WTC11 (cell line): ENCODE measurements at regions not wholly inside any gene's neighbourhood (a gene's known extent, or its start where the extent isn't known, plus 50 kb on each side); places are given as distances from the start of the nearest gene placed in this dataset.

Source experiments
- ATAC-seq: fragments of 200-7000 bp; cut with Tn5 transposase; 2 replicates; pipeline ENCODE4 v1.10.0; 2021; ENCODE audit warnings: mild to moderate bottlenecking, moderate library complexity
- CTCF ChIA-PET: fragments of 300-600 bp; sonication (Branson Sonifier 250); formaldehyde crosslinking; loops from one replicate; lab custom pipeline; 2021; ENCODE audit warnings: antibody characterized with exemption; lab: Charles Lee
- POLR2A ChIA-PET: fragments of 350-600 bp; sonication (Branson Sonifier 250); formaldehyde crosslinking; loops from one replicate; lab custom pipeline; 2021; ENCODE audit warnings: antibody characterized with exemption; lab: Charles Lee
- DNase-seq: peaks from one replicate; pipeline ENCODE4 v3.0.0; 2021; ENCODE audit warnings: low spot score
- H3K27ac Mint-ChIP-seq: 2 replicates; pipeline ENCODE4 v1.8.0; 2021; ENCODE audit warnings: mixed read lengths
- H3K27me3 Mint-ChIP-seq: 2 replicates; pipeline ENCODE4 v1.8.0; 2021; ENCODE audit warnings: low read depth, mild to moderate bottlenecking, moderate library complexity, mixed read lengths
- H3K36me3 Mint-ChIP-seq: 2 replicates; pipeline ENCODE4 v1.8.0; 2021; ENCODE audit warnings: mixed read lengths
- H3K4me1 Mint-ChIP-seq: 2 replicates; pipeline ENCODE4 v1.8.0; 2022; ENCODE audit warnings: mixed read lengths
- H3K4me3 Mint-ChIP-seq: 2 replicates; pipeline ENCODE4 v1.8.0; 2021; ENCODE audit warnings: mild to moderate bottlenecking, moderate library complexity, mixed read lengths
- H3K9me3 Mint-ChIP-seq: 2 replicates; pipeline ENCODE4 v1.8.0; 2021; ENCODE audit warnings: mixed read lengths
- ATF6 ChIP-seq: sonication (generic); formaldehyde crosslinking; IDR thresholded peaks from 2 replicates; pipeline ENCODE4 v1.8.1; 2023; ENCODE audit warnings: mild to moderate bottlenecking, missing genetic modification reagents
- ELF4 ChIP-seq: sonication (generic); formaldehyde crosslinking; IDR thresholded peaks from 2 replicates; pipeline ENCODE4 v1.8.1; 2022; ENCODE audit warnings: low read depth, mild to moderate bottlenecking, moderate library complexity, missing genetic modification reagents
- GTF2I ChIP-seq: fragments of 250-450 bp; sonication (Bioruptor Pico); conservative IDR thresholded peaks from 2 replicates; pipeline ENCODE4 v1.4.0; 2021; ENCODE audit warnings: mild to moderate bottlenecking
- HMGXB4 ChIP-seq: sonication (generic); formaldehyde crosslinking; IDR thresholded peaks from 2 replicates; pipeline ENCODE4 v1.8.1; 2023; ENCODE audit warnings: mild to moderate bottlenecking, moderate library complexity, missing genetic modification reagents
- NFATC4 ChIP-seq: fragments of 250-450 bp; sonication (Bioruptor Pico); IDR thresholded peaks from 2 replicates; pipeline ENCODE4 v1.9.0; 2021; ENCODE audit warnings: mild to moderate bottlenecking
- PRDM15 ChIP-seq: sonication (generic); formaldehyde crosslinking; IDR thresholded peaks from 2 replicates; pipeline ENCODE4 v1.8.0; 2022; ENCODE audit warnings: missing genetic modification reagents
- STAT6 ChIP-seq: sonication (generic); formaldehyde crosslinking; conservative IDR thresholded peaks from 2 replicates; pipeline ENCODE4 v1.8.1; 2023; ENCODE audit warnings: mild to moderate bottlenecking, low read depth, missing genetic modification reagents, moderate library complexity
- TCF7 ChIP-seq: sonication (generic); formaldehyde crosslinking; IDR thresholded peaks from 2 replicates; pipeline ENCODE4 v1.8.0; 2022; ENCODE audit warnings: mild to moderate bottlenecking, low read depth, missing genetic modification reagents, moderate library complexity
- TP53 ChIP-seq: sonication (generic); formaldehyde crosslinking; IDR thresholded peaks from 2 replicates; pipeline ENCODE4 v1.8.1; 2023; ENCODE audit warnings: mild to moderate bottlenecking, missing genetic modification reagents
- ZNF425 ChIP-seq: fragments of 250-450 bp; sonication (Bioruptor Pico); conservative IDR thresholded peaks from 2 replicates; pipeline ENCODE4 v1.9.0; 2021; ENCODE audit warnings: mild to moderate bottlenecking
- ZNF512 ChIP-seq: sonication (generic); formaldehyde crosslinking; IDR thresholded peaks from 2 replicates; pipeline ENCODE4 v1.8.1; 2022; ENCODE audit warnings: missing genetic modification reagents, borderline replicate concordance

- CTCF ChIA-PET = no interaction called here
- Mint-ChIP-seq H3K27me3 (no peaks in the 10 kb centered on the region; the same call in 1 of the 2 replicates), H3K4me1 (no peaks in the 10 kb centered on the region), H3K4me3 (no peak overlapping the region), H3K36me3 (no peaks in the 10 kb centered on the region), H3K9me3 (peaks cover 44% of the 10 kb centered on the region), H3K27ac (no peak overlapping the region)
- no peak for TF ChIP-seq STAT6 (CRISPR knock-in tag)
- TF ChIP-seq NFATC4 (CRISPR knock-in tag) = no peak
- TF ChIP-seq TCF7 (CRISPR knock-in tag) = no peak
- no peak for TF ChIP-seq ZNF512 (CRISPR knock-in tag)
- TF ChIP-seq ZNF425 (CRISPR knock-in tag) = no peak
- no peak for TF ChIP-seq PRDM15
- TF ChIP-seq GTF2I (CRISPR knock-in tag) = no peak
- no peak for TF ChIP-seq ELF4
- TF ChIP-seq TP53 (CRISPR knock-in tag) = no peak
- TF ChIP-seq HMGXB4 (CRISPR knock-in tag) = no peak
- TF ChIP-seq ATF6 = no peak
- POLR2A ChIA-PET = no interaction called here
- ATAC-seq = no peak
- no peak for DNase-seq
Measured at GRCh38 chr2:116833052-116833451, 981.4 kb upstream of the DDX18 start.
